Panc1 (cell line): ENCODE measurements at regions not wholly inside any gene's neighbourhood (a gene's known extent, or its start where the extent isn't known, plus 50 kb on each side); places are given as distances from the start of the nearest gene placed in this dataset.

Experiments
- CTCF ChIP-seq: fragments of 450-650 bp; IDR thresholded peaks from 2 replicates; pipeline ENCODE4 v1.5.1; 2017; ENCODE audit warnings: mild to moderate bottlenecking
- POLR2AphosphoS5 ChIP-seq: IDR thresholded peaks from 2 replicates; pipeline ENCODE4 v1.6.1; 2012; ENCODE audit warnings: mild to moderate bottlenecking, low read depth, low read length, moderate library complexity
- REST ChIP-seq, 2 experiments: IDR thresholded peaks; 2 replicates each; pipeline ENCODE4 v1.6.1; 2011 to 2012; ENCODE audit warnings: low read depth in 2 of 2, control low read depth in 1 of 2, low read length in 1 of 2, mild to moderate bottlenecking in 1 of 2, moderate library complexity in 1 of 2; ENCODE audit not compliant: insufficient read depth in 1 of 2
- SIN3A ChIP-seq: IDR thresholded peaks from 2 replicates; pipeline ENCODE4 v1.6.1; 2012; ENCODE audit warnings: low read depth, mild to moderate bottlenecking, low read length, moderate library complexity, borderline replicate concordance; ENCODE audit not compliant: insufficient read depth
- TCF7L2 ChIP-seq: IDR thresholded peaks from 2 replicates; pipeline ENCODE4 v1.6.1; 2011; ENCODE audit warnings: mild to moderate bottlenecking, low read depth, low read length, inconsistent platforms

- TF ChIP-seq CTCF (no peak), POLR2AphosphoS5 (no peak), TCF7L2 (no peak), SIN3A (no peak), REST (IDR thresholded peaks at IDR 0.05; ENCODE audit: insufficient read depth in 1 of 2, low read depth in 2 of 2, low read length in 1 of 2) (no peak)
Observed at GRCh38 chr2:5548991-5549715, 143.0 kb upstream of the SOX11 start.
